ENCODE measurements at regions not wholly inside any gene's neighbourhood (a gene's known extent, or its start where the extent isn't known, plus 50 kb on each side); places are given as distances from the start of the nearest gene placed in this dataset.

GRCh38 chr9:26530841-26531240 is 361.8 kb downstream of the CAAP1 start:
- Histone ChIP-seq H3K27me3 (no peaks in the 10 kb centered on the region), H3K4me1 (no peaks in the 10 kb centered on the region), H3K36me3 (no peaks in the 10 kb centered on the region), H3K9me3 (no peaks in the 10 kb centered on the region), H3K4me3 (no peak overlapping the region), H3K27ac (no peak overlapping the region)
- intact Hi-C loops (cut with DNase I; ENCODE audit: low total_unique reads) = no loop called here
- TF ChIP-seq CTCF (IDR thresholded peaks at IDR 0.05) = no peak
- DNase-seq = no peak

- Histone ChIP-seq H3K36me3 (no peaks in the 10 kb centered on the region), H3K27ac (no peak overlapping the region), H3K27me3 (no peaks in the 10 kb centered on the region), H3K4me3 (no peak overlapping the region), H3K9me3 (no peaks in the 10 kb centered on the region), H3K4me1 (peaks cover 0 to 22% (median 15%) of the 10 kb centered on the region in 4 donors)
- no peak for DNase-seq
- TF ChIP-seq CTCF (IDR thresholded peaks at IDR 0.05) = no peak
- intact Hi-C loops (cut with DNase I; ENCODE audit: low total_unique reads) = no loop called here
Measured at GRCh38 chr9:26527931-26528330, 364.7 kb downstream of the CAAP1 start.

GRCh38 chr9:26524267-26524666 is 368.3 kb downstream of the CAAP1 start:
- Histone ChIP-seq H3K9me3 (no peaks in the 10 kb centered on the region), H3K27ac (no peak overlapping the region), H3K27me3 (no peaks in the 10 kb centered on the region), H3K4me1 (peaks cover 0 to 24% (median 15%) of the 10 kb centered on the region in 4 donors), H3K4me3 (no peak overlapping the region), H3K36me3 (no peaks in the 10 kb centered on the region)
- intact Hi-C loops (cut with DNase I; ENCODE audit: low total_unique reads) = no loop called here
- DNase-seq = no peak
- TF ChIP-seq CTCF (IDR thresholded peaks at IDR 0.05) = no peak

GRCh38 chr9:26523577-26523976 is 369.0 kb downstream of the CAAP1 start:
- no peaks in the 10 kb centered on the region for H3K36me3 ChIP-seq
- no peak overlapping the region for H3K4me3 ChIP-seq
- no peak for TF ChIP-seq CTCF (IDR thresholded peaks at IDR 0.05)
- H3K4me1 ChIP-seq = peaks cover 0 to 24% (median 15%) of the 10 kb centered on the region in 4 donors
- no peaks in the 10 kb centered on the region for H3K27me3 ChIP-seq
- no peak for DNase-seq
- H3K9me3 ChIP-seq = no peaks in the 10 kb centered on the region
- no peak overlapping the region for H3K27ac ChIP-seq
- intact Hi-C loops (cut with DNase I; ENCODE audit: low total_unique reads) = no loop called here

- Histone ChIP-seq H3K27me3 (no peaks in the 10 kb centered on the region), H3K9me3 (no peaks in the 10 kb centered on the region), H3K4me3 (no peak overlapping the region), H3K27ac (no peak overlapping the region), H3K4me1 (peaks cover 0 to 24% (median 15%) of the 10 kb centered on the region in 4 donors), H3K36me3 (no peaks in the 10 kb centered on the region)
- DNase-seq = no peak
- intact Hi-C loops (cut with DNase I; ENCODE audit: low total_unique reads) = no loop called here
- TF ChIP-seq CTCF (IDR thresholded peaks at IDR 0.05) = no peak
Measured at GRCh38 chr9:26520141-26520540, 372.5 kb downstream of the CAAP1 start.

- intact Hi-C loops (cut with DNase I; ENCODE audit: low total_unique reads) = no loop called here
- H3K4me3 ChIP-seq = no peak overlapping the region
- no peaks in the 10 kb centered on the region for H3K27me3 ChIP-seq
- no peak overlapping the region for H3K27ac ChIP-seq
- DNase-seq = no peak
- no peaks in the 10 kb centered on the region for H3K9me3 ChIP-seq
- no peak for TF ChIP-seq CTCF (IDR thresholded peaks at IDR 0.05)
- H3K36me3 ChIP-seq = no peaks in the 10 kb centered on the region
- H3K4me1 ChIP-seq = no peaks in the 10 kb centered on the region
Measured at GRCh38 chr9:26516773-26517343, 375.7 kb downstream of the CAAP1 start.
